ENCODE measurements at regions not wholly inside any gene's neighbourhood (a gene's known extent, or its start where the extent isn't known, plus 50 kb on each side); places are given as distances from the start of the nearest gene placed in this dataset.

DNA sequence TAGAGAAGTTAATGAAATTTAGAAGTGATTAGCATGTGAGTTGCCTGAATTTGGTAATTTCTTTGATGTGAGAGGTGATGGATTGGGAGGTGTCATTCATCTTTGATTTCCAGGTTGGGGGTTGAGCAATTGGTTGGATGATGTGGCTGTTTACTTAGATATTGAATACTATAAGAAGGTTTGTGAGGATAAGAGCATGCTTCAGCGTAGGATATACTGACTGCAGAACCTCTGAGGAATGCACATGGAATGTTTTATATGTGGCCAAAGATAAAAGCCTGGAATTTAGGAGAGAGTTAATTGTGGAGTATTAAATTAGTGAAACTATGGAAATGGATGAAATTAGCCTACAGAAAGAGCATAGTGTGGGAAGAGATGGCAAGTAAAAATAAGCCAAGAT lies 165.4 kb upstream of the MAD2L1 start:
- Mint-ChIP-seq H3K27me3 (ENCODE audit: low read depth in 2 of 2) (no peaks in the 10 kb centered on the region), H3K9me3 (peaks cover 11 to 14% of the 10 kb centered on the region in 2 donors), H3K36me3 (no peaks in the 10 kb centered on the region), H3K4me1 (no peaks in the 10 kb centered on the region), H3K27ac (no peak overlapping the region), H3K4me3 (no peak overlapping the region)
- Histone ChIP-seq H3K4me3 (ENCODE audit: low read length) (no peak overlapping the region), H3K4me1 (ENCODE audit: control insufficient read depth, insufficient read depth, low read length) (no peaks in the 10 kb centered on the region), H3K27ac (ENCODE audit: low read length) (no peak overlapping the region), H3K27me3 (ENCODE audit: control insufficient read depth, insufficient read depth, low read length) (no peaks in the 10 kb centered on the region), H3K36me3 (ENCODE audit: control insufficient read depth, insufficient read depth, low read length) (no peaks in the 10 kb centered on the region), H3K9me3 (ENCODE audit: control insufficient read depth, insufficient read depth, low read length) (no peaks in the 10 kb centered on the region)
- TF ChIP-seq CTCF (IDR thresholded peaks at IDR 0.05), result no peak
- ATAC-seq, result no peak
- DNase-seq, result no peak
- 0% methylated on average over 1 of the region's 1 CpG for WGBS (ENCODE audit: insufficient coverage)
- intact Hi-C loops (cut with micrococcal nuclease), result no loop called here

- TF ChIP-seq CTCF (IDR thresholded peaks at IDR 0.05), result no peak
- H3K9me3 ChIP-seq (ENCODE audit: control insufficient read depth, insufficient read depth, low read length), result no peaks in the 10 kb centered on the region
- no peaks in the 10 kb centered on the region for H3K27me3 ChIP-seq (ENCODE audit: control insufficient read depth, insufficient read depth, low read length)
- H3K27ac Mint-ChIP-seq, result no peak overlapping the region
- H3K4me3 Mint-ChIP-seq, result no peak overlapping the region
- WGBS (ENCODE audit: insufficient coverage), result 33% methylated on average over 1 of the region's 1 CpG
- intact Hi-C loops (cut with micrococcal nuclease), result no loop called here
- no peaks in the 10 kb centered on the region for H3K36me3 Mint-ChIP-seq
- no peaks in the 10 kb centered on the region for H3K27me3 Mint-ChIP-seq (ENCODE audit: low read depth in 2 of 2)
- peaks cover 11 to 14% of the 10 kb centered on the region in 2 donors for H3K9me3 Mint-ChIP-seq
- no peaks in the 10 kb centered on the region for H3K4me1 Mint-ChIP-seq
- DNase-seq, result no peak
- no peak for ATAC-seq
- H3K4me3 ChIP-seq (ENCODE audit: low read length), result no peak overlapping the region
- no peak overlapping the region for H3K27ac ChIP-seq (ENCODE audit: low read length)
- H3K36me3 ChIP-seq (ENCODE audit: control insufficient read depth, insufficient read depth, low read length), result no peaks in the 10 kb centered on the region
- no peaks in the 10 kb centered on the region for H3K4me1 ChIP-seq (ENCODE audit: control insufficient read depth, insufficient read depth, low read length)
These were observed 161.4 kb upstream of the MAD2L1 start for GRCh38 chr4:120228086-120228485.

- ATAC-seq (no peak), DNase-seq (no peak)
- no peaks in the 10 kb centered on the region for H3K27me3 ChIP-seq (ENCODE audit: control insufficient read depth, insufficient read depth, low read length)
- no peak for TF ChIP-seq CTCF (IDR thresholded peaks at IDR 0.05)
- H3K4me1 ChIP-seq (ENCODE audit: control insufficient read depth, insufficient read depth, low read length), result no peaks in the 10 kb centered on the region
- H3K27ac ChIP-seq (ENCODE audit: low read length), result no peak overlapping the region
- H3K9me3 ChIP-seq (ENCODE audit: control insufficient read depth, insufficient read depth, low read length), result no peaks in the 10 kb centered on the region
- no peaks in the 10 kb centered on the region for H3K36me3 Mint-ChIP-seq
- H3K9me3 Mint-ChIP-seq, result peaks cover 13 to 14% of the 10 kb centered on the region in 2 donors
- H3K27ac Mint-ChIP-seq, result no peak overlapping the region
- intact Hi-C loops (cut with micrococcal nuclease), result no loop called here
- no peaks in the 10 kb centered on the region for H3K27me3 Mint-ChIP-seq (ENCODE audit: low read depth in 2 of 2)
- H3K36me3 ChIP-seq (ENCODE audit: control insufficient read depth, insufficient read depth, low read length), result no peaks in the 10 kb centered on the region
- no CpG with 5 or more reads among the region's 1 CpG for WGBS (ENCODE audit: insufficient coverage)
- no peak overlapping the region for H3K4me3 ChIP-seq (ENCODE audit: low read length)
- H3K4me1 Mint-ChIP-seq, result no peaks in the 10 kb centered on the region
- H3K4me3 Mint-ChIP-seq, result no peak overlapping the region
These were observed 160.9 kb upstream of the MAD2L1 start for GRCh38 chr4:120227554-120227953.

DNA sequence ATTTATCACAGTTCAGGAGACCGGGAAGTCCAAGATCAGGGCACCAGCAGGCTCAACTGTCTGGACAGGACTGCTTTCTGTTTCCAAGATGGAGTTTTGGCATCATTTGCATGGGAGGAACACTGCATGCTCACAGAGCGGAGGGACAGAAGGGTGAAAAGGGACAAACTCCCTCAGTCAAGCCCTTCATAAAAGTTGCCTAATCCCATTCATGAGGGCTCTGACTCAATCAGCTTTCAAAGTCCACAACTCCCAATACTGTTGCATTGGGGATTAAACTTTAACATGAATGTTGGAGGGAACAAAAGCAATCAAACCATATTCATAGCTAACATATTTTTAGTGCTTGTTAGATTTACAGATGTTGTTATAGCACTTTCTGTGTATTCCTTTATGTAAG lies 158.9 kb upstream of the MAD2L1 start:
- H3K27me3 ChIP-seq (ENCODE audit: control insufficient read depth, insufficient read depth, low read length), result no peaks in the 10 kb centered on the region
- Mint-ChIP-seq H3K27ac (no peak overlapping the region), H3K9me3 (peaks cover 6 to 11% of the 10 kb centered on the region in 2 donors), H3K27me3 (ENCODE audit: low read depth in 2 of 2) (no peaks in the 10 kb centered on the region), H3K4me3 (no peak overlapping the region), H3K4me1 (no peaks in the 10 kb centered on the region), H3K36me3 (no peaks in the 10 kb centered on the region)
- no peak for TF ChIP-seq CTCF (IDR thresholded peaks at IDR 0.05)
- no peak overlapping the region for H3K4me3 ChIP-seq (ENCODE audit: low read length)
- H3K9me3 ChIP-seq (ENCODE audit: control insufficient read depth, insufficient read depth, low read length), result peaks cover 2% of the 10 kb centered on the region
- H3K4me1 ChIP-seq (ENCODE audit: control insufficient read depth, insufficient read depth, low read length), result no peaks in the 10 kb centered on the region
- intact Hi-C loops (cut with micrococcal nuclease), result no loop called here
- H3K36me3 ChIP-seq (ENCODE audit: control insufficient read depth, insufficient read depth, low read length), result no peaks in the 10 kb centered on the region
- WGBS (ENCODE audit: insufficient coverage), result 89% methylated on average over 2 of the region's 2 CpGs
- DNase-seq, result no peak
- H3K27ac ChIP-seq (ENCODE audit: low read length), result no peak overlapping the region
- ATAC-seq, result no peak
